ENCODE measurements at regions not wholly inside any gene's neighbourhood (a gene's known extent, or its start where the extent isn't known, plus 50 kb on each side); places are given as distances from the start of the nearest gene placed in this dataset.

DNA sequence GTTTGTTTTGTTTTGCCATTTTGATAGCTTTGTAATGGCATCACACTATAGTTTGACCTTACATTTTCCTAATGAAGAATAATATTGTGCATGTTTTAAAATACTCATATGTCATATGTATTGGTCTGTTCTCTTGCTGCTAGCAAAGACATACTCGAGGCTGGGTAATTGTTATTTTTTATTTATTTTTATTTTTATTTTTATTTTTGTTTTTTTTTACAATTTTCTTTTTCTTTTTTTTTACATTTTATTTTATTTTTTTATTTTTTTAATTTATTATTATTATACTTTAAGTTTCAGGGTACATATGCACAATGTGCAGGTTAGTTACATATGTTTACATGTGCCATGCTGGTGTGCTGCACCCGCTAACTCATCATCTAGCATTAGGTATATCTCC, 104.6 kb upstream of the GRID2 start (continued):
- TF ChIP-seq, protein P1, sequence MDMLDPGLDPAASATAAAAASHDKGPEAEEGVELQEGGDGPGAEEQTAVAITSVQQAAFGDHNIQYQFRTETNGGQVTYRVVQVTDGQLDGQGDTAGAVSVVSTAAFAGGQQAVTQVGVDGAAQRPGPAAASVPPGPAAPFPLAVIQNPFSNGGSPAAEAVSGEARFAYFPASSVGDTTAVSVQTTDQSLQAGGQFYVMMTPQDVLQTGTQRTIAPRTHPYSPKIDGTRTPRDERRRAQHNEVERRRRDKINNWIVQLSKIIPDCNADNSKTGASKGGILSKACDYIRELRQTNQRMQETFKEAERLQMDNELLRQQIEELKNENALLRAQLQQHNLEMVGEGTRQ (IDR thresholded peaks at IDR 0.05; ENCODE audit: borderline replicate concordance, low read depth, low read length): no peak
- TF ChIP-seq NFIC (IDR thresholded peaks at IDR 0.05; ENCODE audit: borderline replicate concordance): no peak
- TF ChIP-seq FOXJ3 (CRISPR knock-in tag; IDR thresholded peaks at IDR 0.05): no peak
- TF ChIP-seq TEAD4 (IDR thresholded peaks at IDR 0.05; ENCODE audit: borderline replicate concordance, insufficient read depth): no peak
- no peak for TF ChIP-seq EZH2phosphoT487 (IDR thresholded peaks at IDR 0.05; ENCODE audit: borderline replicate concordance, low read depth)
- no peak for TF ChIP-seq IRF3 (IDR thresholded peaks at IDR 0.05; ENCODE audit: low read depth, low read length)
- TF ChIP-seq RXRA (IDR thresholded peaks at IDR 0.05; ENCODE audit: borderline replicate concordance, low read depth): no peak

GRCh38 chr4:92210906-92211305, 92.9 kb upstream of the GRID2 start:
- no peak overlapping the region for H3K4me3 ChIP-seq (ENCODE audit: low read depth in 2 of 2, low read length in 1 of 2)
- H3F3A ChIP-seq (replicated peaks; ENCODE audit: insufficient read depth): no peaks in the 10 kb centered on the region
- no peaks in the 10 kb centered on the region for H3K27me3 ChIP-seq (ENCODE audit: insufficient read depth)
- no peaks in the 10 kb centered on the region for H3K9me2 ChIP-seq
- H3K27ac ChIP-seq (ENCODE audit: low read depth in 2 of 2, low read length in 1 of 2): no peak overlapping the region
- no peaks in the 10 kb centered on the region for H4K20me1 ChIP-seq (ENCODE audit: insufficient read depth)
- H3K4me2 ChIP-seq: no peak overlapping the region
- H3K9ac ChIP-seq: no peak overlapping the region
- no peak for DNase-seq
- ChIA-PET CTCF (no interaction called here), POLR2A (no interaction called here)
- H3K79me2 ChIP-seq (ENCODE audit: insufficient read depth): no peaks in the 10 kb centered on the region
- WGBS (ENCODE audit: low lambda C conversion rate): 59% methylated on average over 6 of the region's 7 CpGs
- no peaks in the 10 kb centered on the region for H3K4me1 ChIP-seq (ENCODE audit: control insufficient read depth in 1 of 2, insufficient read depth in 2 of 2, low read depth in 1 of 2, low read length in 1 of 2)
- H3K36me3 ChIP-seq (replicated peaks in 1 of 2; ENCODE audit: control insufficient read depth in 1 of 2, insufficient read depth in 2 of 2, low read length in 1 of 2): no peaks in the 10 kb centered on the region
- H2AFZ ChIP-seq (ENCODE audit: low read depth): no peak overlapping the region
- no peaks in the 10 kb centered on the region for H3K9me3 ChIP-seq
- TF ChIP-seq EP300 (IDR thresholded peaks at IDR 0.05; ENCODE audit: borderline replicate concordance in 1 of 2, low read depth in 1 of 2, low read length in 1 of 2): no peak
- TF ChIP-seq, protein P2, sequence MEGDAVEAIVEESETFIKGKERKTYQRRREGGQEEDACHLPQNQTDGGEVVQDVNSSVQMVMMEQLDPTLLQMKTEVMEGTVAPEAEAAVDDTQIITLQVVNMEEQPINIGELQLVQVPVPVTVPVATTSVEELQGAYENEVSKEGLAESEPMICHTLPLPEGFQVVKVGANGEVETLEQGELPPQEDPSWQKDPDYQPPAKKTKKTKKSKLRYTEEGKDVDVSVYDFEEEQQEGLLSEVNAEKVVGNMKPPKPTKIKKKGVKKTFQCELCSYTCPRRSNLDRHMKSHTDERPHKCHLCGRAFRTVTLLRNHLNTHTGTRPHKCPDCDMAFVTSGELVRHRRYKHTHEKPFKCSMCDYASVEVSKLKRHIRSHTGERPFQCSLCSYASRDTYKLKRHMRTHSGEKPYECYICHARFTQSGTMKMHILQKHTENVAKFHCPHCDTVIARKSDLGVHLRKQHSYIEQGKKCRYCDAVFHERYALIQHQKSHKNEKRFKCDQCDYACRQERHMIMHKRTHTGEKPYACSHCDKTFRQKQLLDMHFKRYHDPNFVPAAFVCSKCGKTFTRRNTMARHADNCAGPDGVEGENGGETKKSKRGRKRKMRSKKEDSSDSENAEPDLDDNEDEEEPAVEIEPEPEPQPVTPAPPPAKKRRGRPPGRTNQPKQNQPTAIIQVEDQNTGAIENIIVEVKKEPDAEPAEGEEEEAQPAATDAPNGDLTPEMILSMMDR (IDR thresholded peaks at IDR 0.05): no peak
- no peak for TF ChIP-seq GATA2 (CRISPR knock-in tag; IDR thresholded peaks at IDR 0.05)
- TF ChIP-seq, protein P3, sequence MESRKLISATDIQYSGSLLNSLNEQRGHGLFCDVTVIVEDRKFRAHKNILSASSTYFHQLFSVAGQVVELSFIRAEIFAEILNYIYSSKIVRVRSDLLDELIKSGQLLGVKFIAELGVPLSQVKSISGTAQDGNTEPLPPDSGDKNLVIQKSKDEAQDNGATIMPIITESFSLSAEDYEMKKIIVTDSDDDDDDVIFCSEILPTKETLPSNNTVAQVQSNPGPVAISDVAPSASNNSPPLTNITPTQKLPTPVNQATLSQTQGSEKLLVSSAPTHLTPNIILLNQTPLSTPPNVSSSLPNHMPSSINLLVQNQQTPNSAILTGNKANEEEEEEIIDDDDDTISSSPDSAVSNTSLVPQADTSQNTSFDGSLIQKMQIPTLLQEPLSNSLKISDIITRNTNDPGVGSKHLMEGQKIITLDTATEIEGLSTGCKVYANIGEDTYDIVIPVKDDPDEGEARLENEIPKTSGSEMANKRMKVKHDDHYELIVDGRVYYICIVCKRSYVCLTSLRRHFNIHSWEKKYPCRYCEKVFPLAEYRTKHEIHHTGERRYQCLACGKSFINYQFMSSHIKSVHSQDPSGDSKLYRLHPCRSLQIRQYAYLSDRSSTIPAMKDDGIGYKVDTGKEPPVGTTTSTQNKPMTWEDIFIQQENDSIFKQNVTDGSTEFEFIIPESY (IDR thresholded peaks at IDR 0.05; ENCODE audit: borderline replicate concordance, low read depth): no peak
- no peak for TF ChIP-seq RCOR1 (IDR thresholded peaks at IDR 0.05; ENCODE audit: low read length)
- TF ChIP-seq, protein P4, sequence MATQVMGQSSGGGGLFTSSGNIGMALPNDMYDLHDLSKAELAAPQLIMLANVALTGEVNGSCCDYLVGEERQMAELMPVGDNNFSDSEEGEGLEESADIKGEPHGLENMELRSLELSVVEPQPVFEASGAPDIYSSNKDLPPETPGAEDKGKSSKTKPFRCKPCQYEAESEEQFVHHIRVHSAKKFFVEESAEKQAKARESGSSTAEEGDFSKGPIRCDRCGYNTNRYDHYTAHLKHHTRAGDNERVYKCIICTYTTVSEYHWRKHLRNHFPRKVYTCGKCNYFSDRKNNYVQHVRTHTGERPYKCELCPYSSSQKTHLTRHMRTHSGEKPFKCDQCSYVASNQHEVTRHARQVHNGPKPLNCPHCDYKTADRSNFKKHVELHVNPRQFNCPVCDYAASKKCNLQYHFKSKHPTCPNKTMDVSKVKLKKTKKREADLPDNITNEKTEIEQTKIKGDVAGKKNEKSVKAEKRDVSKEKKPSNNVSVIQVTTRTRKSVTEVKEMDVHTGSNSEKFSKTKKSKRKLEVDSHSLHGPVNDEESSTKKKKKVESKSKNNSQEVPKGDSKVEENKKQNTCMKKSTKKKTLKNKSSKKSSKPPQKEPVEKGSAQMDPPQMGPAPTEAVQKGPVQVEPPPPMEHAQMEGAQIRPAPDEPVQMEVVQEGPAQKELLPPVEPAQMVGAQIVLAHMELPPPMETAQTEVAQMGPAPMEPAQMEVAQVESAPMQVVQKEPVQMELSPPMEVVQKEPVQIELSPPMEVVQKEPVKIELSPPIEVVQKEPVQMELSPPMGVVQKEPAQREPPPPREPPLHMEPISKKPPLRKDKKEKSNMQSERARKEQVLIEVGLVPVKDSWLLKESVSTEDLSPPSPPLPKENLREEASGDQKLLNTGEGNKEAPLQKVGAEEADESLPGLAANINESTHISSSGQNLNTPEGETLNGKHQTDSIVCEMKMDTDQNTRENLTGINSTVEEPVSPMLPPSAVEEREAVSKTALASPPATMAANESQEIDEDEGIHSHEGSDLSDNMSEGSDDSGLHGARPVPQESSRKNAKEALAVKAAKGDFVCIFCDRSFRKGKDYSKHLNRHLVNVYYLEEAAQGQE (IDR thresholded peaks at IDR 0.05; ENCODE audit: low read depth, low read length): no peak
- no peak for TF ChIP-seq GABPA (IDR thresholded peaks at IDR 0.05; ENCODE audit: low read depth)
- no peak for TF ChIP-seq FOSL2 (IDR thresholded peaks at IDR 0.05; ENCODE audit: borderline replicate concordance, low read depth)
- TF ChIP-seq ELF1 (IDR thresholded peaks at IDR 0.05): no peak
- TF ChIP-seq, protein P5, sequence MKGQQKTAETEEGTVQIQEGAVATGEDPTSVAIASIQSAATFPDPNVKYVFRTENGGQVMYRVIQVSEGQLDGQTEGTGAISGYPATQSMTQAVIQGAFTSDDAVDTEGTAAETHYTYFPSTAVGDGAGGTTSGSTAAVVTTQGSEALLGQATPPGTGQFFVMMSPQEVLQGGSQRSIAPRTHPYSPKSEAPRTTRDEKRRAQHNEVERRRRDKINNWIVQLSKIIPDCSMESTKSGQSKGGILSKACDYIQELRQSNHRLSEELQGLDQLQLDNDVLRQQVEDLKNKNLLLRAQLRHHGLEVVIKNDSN (IDR thresholded peaks at IDR 0.05; ENCODE audit: borderline replicate concordance, low read depth): no peak
- TF ChIP-seq SMC3 (IDR thresholded peaks at IDR 0.05; ENCODE audit: low read depth, low read length): no peak
- no peak for TF ChIP-seq RAD21 (IDR thresholded peaks at IDR 0.05; ENCODE audit: low read length)
- TF ChIP-seq YY1 (IDR thresholded peaks at IDR 0.05; ENCODE audit: low read depth): no peak
- TF ChIP-seq CHD2 (IDR thresholded peaks at IDR 0.05; ENCODE audit: low read length, partially characterized antibody): no peak
- TF ChIP-seq NRF1 (IDR thresholded peaks at IDR 0.05; ENCODE audit: low read depth, low read length): no peak
- no peak for TF ChIP-seq TAF1 (IDR thresholded peaks at IDR 0.05; ENCODE audit: borderline replicate concordance, low read depth, low read length)

Measured in SK-N-SH (cell line).